ENCODE measurements at regions not wholly inside any gene's neighbourhood (a gene's known extent, or its start where the extent isn't known, plus 50 kb on each side); places are given as distances from the start of the nearest gene placed in this dataset.

GRCh38 chr2:187118331-187119099, 269.5 kb upstream of the ZSWIM2 start:
- no peak overlapping the region for H2BK120ac ChIP-seq (ENCODE audit: low read depth, low read length, poor library complexity, severe bottlenecking)
- no peaks in the 10 kb centered on the region; the same call in 1 of the 2 replicates for H3K27me3 ChIP-seq (ENCODE audit: insufficient read depth, low read length)
- no peaks in the 10 kb centered on the region for H4K20me1 ChIP-seq (ENCODE audit: control insufficient read depth, insufficient read depth, insufficient read length)
- DNase-seq, result no peak
- H2AK5ac ChIP-seq (ENCODE audit: insufficient read length, low read length), result no peak overlapping the region
- H3K27ac ChIP-seq (ENCODE audit: insufficient read length, low read depth, low read length), result no peak overlapping the region
- H3T11ph ChIP-seq (ENCODE audit: low read length), result no peak overlapping the region
- H2BK5ac ChIP-seq (ENCODE audit: insufficient read length, low read length), result no peak overlapping the region
- H2BK20ac ChIP-seq (ENCODE audit: low read depth, low read length, poor library complexity, severe bottlenecking), result no peak overlapping the region
- no peak overlapping the region for H3K23ac ChIP-seq (ENCODE audit: insufficient read length, low read depth, low read length)
- H3K9ac ChIP-seq (ENCODE audit: extremely low read depth, insufficient read length, low read length), result no peak overlapping the region
- no CpG with 5 or more reads among the region's 10 CpGs for WGBS (ENCODE audit: extremely low coverage, insufficient read length, low lambda C conversion rate)
- Mint-ChIP-seq H3K27me3 (ENCODE audit: low read depth) (no peaks in the 10 kb centered on the region), H3K27ac (peak overlapping the region in 1 of 3 experiments; percentile 14; a peak in 1 of 7 replicates), H3K9me3 (no peaks in the 10 kb centered on the region), H3K4me3 (no peak overlapping the region), H3K36me3 (ENCODE audit: insufficient read depth in 1 of 3, low read depth in 3 of 3) (no peaks in the 10 kb centered on the region), H3K4me1 (peaks cover 4 to 6% of the 10 kb centered on the region in 2 experiments; a peak in 2 of 4 replicates)
- no peak overlapping the region for H3K18ac ChIP-seq (ENCODE audit: insufficient read length, low read depth, low read length)
- H3K4ac ChIP-seq (ENCODE audit: low read depth, low read length), result no peak overlapping the region
- no peak overlapping the region for H4K91ac ChIP-seq (ENCODE audit: insufficient read length, low read depth, low read length)
- H3K23me2 ChIP-seq (ENCODE audit: insufficient read length, low read depth, low read length, poor library complexity, severe bottlenecking), result no peaks in the 10 kb centered on the region
- no peak overlapping the region for H4K8ac ChIP-seq (replicated peaks; ENCODE audit: insufficient read length, low read depth, low read length)
- no peak overlapping the region for H3K56ac ChIP-seq (ENCODE audit: insufficient read length, low read depth, low read length)
- no peak overlapping the region for H2BK15ac ChIP-seq (ENCODE audit: low read depth, low read length)
- no peaks in the 10 kb centered on the region for H3K9me3 ChIP-seq (ENCODE audit: control insufficient read depth, low read depth, low read length)
- no peak overlapping the region for H3K4me2 ChIP-seq (ENCODE audit: insufficient read depth, insufficient read length, low read length)
- no peaks in the 10 kb centered on the region for H3K79me1 ChIP-seq (ENCODE audit: insufficient read depth, low read depth, low read length, poor library complexity, severe bottlenecking)
- TF ChIP-seq, protein P1, sequence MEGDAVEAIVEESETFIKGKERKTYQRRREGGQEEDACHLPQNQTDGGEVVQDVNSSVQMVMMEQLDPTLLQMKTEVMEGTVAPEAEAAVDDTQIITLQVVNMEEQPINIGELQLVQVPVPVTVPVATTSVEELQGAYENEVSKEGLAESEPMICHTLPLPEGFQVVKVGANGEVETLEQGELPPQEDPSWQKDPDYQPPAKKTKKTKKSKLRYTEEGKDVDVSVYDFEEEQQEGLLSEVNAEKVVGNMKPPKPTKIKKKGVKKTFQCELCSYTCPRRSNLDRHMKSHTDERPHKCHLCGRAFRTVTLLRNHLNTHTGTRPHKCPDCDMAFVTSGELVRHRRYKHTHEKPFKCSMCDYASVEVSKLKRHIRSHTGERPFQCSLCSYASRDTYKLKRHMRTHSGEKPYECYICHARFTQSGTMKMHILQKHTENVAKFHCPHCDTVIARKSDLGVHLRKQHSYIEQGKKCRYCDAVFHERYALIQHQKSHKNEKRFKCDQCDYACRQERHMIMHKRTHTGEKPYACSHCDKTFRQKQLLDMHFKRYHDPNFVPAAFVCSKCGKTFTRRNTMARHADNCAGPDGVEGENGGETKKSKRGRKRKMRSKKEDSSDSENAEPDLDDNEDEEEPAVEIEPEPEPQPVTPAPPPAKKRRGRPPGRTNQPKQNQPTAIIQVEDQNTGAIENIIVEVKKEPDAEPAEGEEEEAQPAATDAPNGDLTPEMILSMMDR (conservative IDR thresholded peaks at IDR 0.05), result no peak
- no peak overlapping the region for H4K5ac ChIP-seq (ENCODE audit: insufficient read length, low read depth, low read length)
- no peak overlapping the region for H2AFZ ChIP-seq (ENCODE audit: low read length)
- no peaks in the 10 kb centered on the region; the same call in 1 of the 2 replicates for H3K79me2 ChIP-seq (ENCODE audit: insufficient read depth, low read length)
- H2BK12ac ChIP-seq (ENCODE audit: insufficient read length, low read depth, low read length), result no peak overlapping the region
- no peaks in the 10 kb centered on the region; the same call in none of the 2 replicates for H3K4me1 ChIP-seq (ENCODE audit: insufficient read depth, low read length)
- H3K14ac ChIP-seq (ENCODE audit: insufficient read depth, low read length), result no peak overlapping the region
